K562 (cell line): ENCODE measurements at regions not wholly inside any gene's neighbourhood (a gene's known extent, or its start where the extent isn't known, plus 50 kb on each side); places are given as distances from the start of the nearest gene placed in this dataset.

ENCODE experiments used
- ATAC-seq: fragments of 200-7000 bp; cut with Tn5 transposase; 3 replicates; pipeline ENCODE4 v1.9.1; 2020; ENCODE audit warnings: moderate library complexity
- BruUV-seq: library from RNA; stranded (reverse); fragments of 400-500 nt; replicated peaks from 2 replicates; lab custom pipeline; 2021; lab: Mats Ljungman, UMichigan
- CTCF ChIA-PET: fragments of 300-600 bp; formaldehyde crosslinking; extraction: SDS; loops from one replicate; lab custom pipeline; 2021; ENCODE audit warnings: low intra/inter-chr PET ratio; lab: Yijun Ruan, JAX
- POLR2A ChIA-PET: fragments of 300-600, 350-650 bp; sonication (Branson Sonifier 250); formaldehyde crosslinking; extraction: SDS; loops from one replicate; lab custom pipeline; 2021; ENCODE audit warnings: antibody characterized with exemption, inconsistent platforms; lab: Yijun Ruan, JAX
- DNase-seq, 4 experiments: peaks; one replicate each; pipeline versions ENCODE4 v3.0.0 to v3.0.0-alpha.2; 2011 to 2018; ENCODE audit warnings: low spot score in 3 of 4, mixed read lengths in 3 of 4; ENCODE audit errors: extremely low read depth in 1 of 4
- FAIRE-seq: peaks from 2 replicates; lab custom pipeline; 2011; peaks lifted over from hg19 to GRCh38; lab: Jason Lieb, UNC
- H2AFZ ChIP-seq: 2 replicates; pipeline ENCODE4 v1.6.0; 2011; ENCODE audit warnings: low read depth, low read length, control low read depth, inconsistent platforms
- H3K27ac ChIP-seq: fragments of 200-600 bp; 3 replicates; pipeline ENCODE4 v1.8.0; 2011; ENCODE audit warnings: low read depth, mild to moderate bottlenecking, control low read depth, inconsistent platforms, low read length, moderate library complexity, mixed read lengths; ENCODE audit errors: extremely low read depth
- H3K27me3 ChIP-seq, 2 experiments: fragments of 300-600 bp in 1 of 2; 2 replicates in 1 of 2; 3 replicates in 1 of 2; pipeline versions ENCODE4 v1.6.0 to v1.8.0; 2011; ENCODE audit warnings: inconsistent platforms in 2 of 2, low read length in 2 of 2, mild to moderate bottlenecking in 1 of 2, mixed read lengths in 1 of 2, moderate library complexity in 1 of 2; ENCODE audit not compliant: control insufficient read depth in 2 of 2, insufficient read depth in 2 of 2
- H3K36me3 ChIP-seq: fragments of 300-600 bp; 3 replicates; pipeline ENCODE4 v1.8.0; 2011; ENCODE audit warnings: mild to moderate bottlenecking, low read length, inconsistent platforms; ENCODE audit not compliant: control insufficient read depth, insufficient read depth
- H3K4me1 ChIP-seq, 2 experiments: fragments of 200-600 bp in 1 of 2; replicated peaks in 1 of 2; 2 replicates in 1 of 2; 3 replicates in 1 of 2; pipeline versions ENCODE4 v1.5.1 to v1.8.0; 2011; ENCODE audit warnings: inconsistent platforms in 2 of 2, low read length in 2 of 2, mild to moderate bottlenecking in 1 of 2, mixed read lengths in 1 of 2, moderate library complexity in 1 of 2; ENCODE audit not compliant: control insufficient read depth in 2 of 2, insufficient read depth in 2 of 2
- H3K4me2 ChIP-seq: 2 replicates; pipeline ENCODE4 v1.6.1; 2011; ENCODE audit warnings: low read length, control low read depth, inconsistent platforms, mixed read lengths; ENCODE audit not compliant: insufficient read depth
- H3K4me3 ChIP-seq: fragments of 200-600 bp; sonication (generic), shearing (Covaris generic); 2 replicates; pipeline ENCODE4 v1.5.1; 2016; ENCODE audit warnings: control low read depth, inconsistent platforms
- H3K79me2 ChIP-seq: fragments of 200-600 bp; 3 replicates; pipeline ENCODE4 v1.8.0; 2011; ENCODE audit warnings: low read length, inconsistent platforms; ENCODE audit not compliant: control insufficient read depth, insufficient read depth
- H3K9ac ChIP-seq, 2 experiments: 2 replicates each; pipeline versions ENCODE4 v1.6.0 to v1.6.1; 2011; ENCODE audit warnings: low read depth in 2 of 2, low read length in 2 of 2, control low read depth in 1 of 2, inconsistent platforms in 1 of 2, mild to moderate bottlenecking in 1 of 2, mixed read lengths in 1 of 2; ENCODE audit not compliant: insufficient read depth in 1 of 2
- H3K9me1 ChIP-seq: one replicate; pipeline ENCODE4 v1.6.0; 2011; ENCODE audit warnings: inconsistent platforms, mild to moderate bottlenecking, low read length, moderate library complexity; ENCODE audit not compliant: control insufficient read depth, insufficient read depth
- H3K9me3 ChIP-seq: replicated peaks from 2 replicates; pipeline ENCODE4 v1.5.1; 2011; ENCODE audit warnings: low read depth, low read length, inconsistent platforms; ENCODE audit not compliant: control insufficient read depth, insufficient read depth
- H4K20me1 ChIP-seq: replicated peaks from 2 replicates; pipeline ENCODE4 v1.6.1; 2011; ENCODE audit warnings: low read length, inconsistent platforms, mixed read lengths; ENCODE audit not compliant: control insufficient read depth, insufficient read depth
- BMI1 ChIP-seq: fragments of 150-350 bp; IDR thresholded peaks from 2 replicates; pipeline ENCODE4 v1.6.1; 2014; ENCODE audit warnings: low read length
- ELF1 ChIP-seq: fragments of 200-800 bp; sonication (Bioruptor generic); IDR thresholded peaks from 2 replicates; pipeline ENCODE4 v1.6.1; 2016; ENCODE audit warnings: missing genetic modification characterization, missing compliant biosample characterization
- EWSR1 ChIP-seq: fragments of 450-650 bp; IDR thresholded peaks from 2 replicates; pipeline ENCODE4 v1.6.1; 2018; ENCODE audit warnings: borderline replicate concordance, mild to moderate bottlenecking, low read depth, moderate library complexity; ENCODE audit not compliant: partially characterized antibody
- MAFF ChIP-seq: IDR thresholded peaks from 2 replicates; pipeline ENCODE4 v1.6.1; 2012; ENCODE audit warnings: low read length, improper control_type of control experiment
- NFYB ChIP-seq: IDR thresholded peaks from 2 replicates; pipeline ENCODE4 v1.6.1; 2011; ENCODE audit warnings: mild to moderate bottlenecking, moderate library complexity; ENCODE audit not compliant: insufficient read length; ENCODE audit errors: extremely low read depth
- POLR2H ChIP-seq: IDR thresholded peaks from 2 replicates; pipeline ENCODE4 v1.6.1; 2016; ENCODE audit warnings: missing genetic modification characterization, low read depth, mild to moderate bottlenecking, control low read depth, missing compliant biosample characterization, moderate library complexity
- RBM14 ChIP-seq: fragments of 200-400 bp; formaldehyde crosslinking; IDR thresholded peaks from 2 replicates; pipeline ENCODE4 v1.6.1; 2018; ENCODE audit warnings: low read depth, mild to moderate bottlenecking, low read length, moderate library complexity, borderline replicate concordance; ENCODE audit not compliant: insufficient read depth
- SLC30A9 ChIP-seq: fragments of 250-450 bp; sonication (Bioruptor Pico); IDR thresholded peaks from 2 replicates; pipeline ENCODE4 v1.8.0; 2022; ENCODE audit warnings: mild to moderate bottlenecking, moderate library complexity
- STAT5A ChIP-seq: IDR thresholded peaks from 2 replicates; pipeline ENCODE4 v1.6.1; 2012; ENCODE audit warnings: low read length, inconsistent platforms, borderline replicate concordance
- ZNF584 ChIP-seq: fragments of 200-800 bp; sonication (Bioruptor generic); IDR thresholded peaks from 2 replicates; pipeline ENCODE4 v1.6.1; 2016; ENCODE audit warnings: low read depth, mild to moderate bottlenecking, missing genetic modification characterization, missing compliant biosample characterization
- WGBS: fragments of 100-300 bp; shearing (Covaris generic); methylation state at CpG from one replicate; pipeline ENCODE4 v1.1.6; 2016; ENCODE audit warnings: low coverage, mixed read lengths; ENCODE audit not compliant: insufficient coverage; ENCODE audit errors: missing lambda C conversion rate; 5-methylcytosine and 5-hydroxymethylcytosine counted together
- in situ Hi-C: fragments of 300-500 bp; cut with MboI; formaldehyde crosslinking; loops from 4 replicates; pipeline ENCODE4 v1.15.0; 2018; ENCODE audit warnings: inconsistent platforms, mixed read lengths
- intact Hi-C: fragments of 100-400 bp; cut with micrococcal nuclease; formaldehyde crosslinking; loops from 2 replicates; pipeline ENCODE4 v1.14.2; 2022

GRCh38 chr5:27491047-27491446 lies 452.7 kb upstream of the CDH9 start:
- BruUV-seq, result no TSS peak
- no peak for FAIRE-seq
- Histone ChIP-seq H3K9me3 (no peaks in the 10 kb centered on the region), H3K4me2 (no peak overlapping the region), H2AFZ (no peak overlapping the region), H3K79me2 (no peaks in the 10 kb centered on the region), H3K9ac (no peak overlapping the region), H4K20me1 (no peaks in the 10 kb centered on the region), H3K36me3 (no peaks in the 10 kb centered on the region), H3K4me1 (no peaks in the 10 kb centered on the region), H3K27me3 (no peaks in the 10 kb centered on the region), H3K27ac (no peak overlapping the region), H3K9me1 (no peaks in the 10 kb centered on the region), H3K4me3 (no peak overlapping the region)
- no peak for TF ChIP-seq RBM14
- no peak for TF ChIP-seq EWSR1
- no peak for TF ChIP-seq ZNF584 (CRISPR knock-in tag)
- TF ChIP-seq ELF1 (tag), result no peak
- no peak for TF ChIP-seq POLR2H (tag)
- intact Hi-C loops, result no loop called here
- in situ Hi-C loops, result no loop called here
- no peak for ATAC-seq
- DNase-seq, result no peak
- POLR2A ChIA-PET, result no interaction called here
- CTCF ChIA-PET, result no interaction called here
- 2% methylated on average over 2 of the region's 2 CpGs for WGBS

- POLR2A ChIA-PET, result no interaction called here
- no peak overlapping the region for H3K9ac ChIP-seq
- H4K20me1 ChIP-seq, result no peaks in the 10 kb centered on the region
- H3K9me3 ChIP-seq, result no peaks in the 10 kb centered on the region
- no peaks in the 10 kb centered on the region for H3K9me1 ChIP-seq
- no TSS peak for BruUV-seq
- no peaks in the 10 kb centered on the region for H3K79me2 ChIP-seq
- DNase-seq (no peak), FAIRE-seq (no peak), ATAC-seq (no peak)
- TF ChIP-seq MAFF (no peak), BMI1 (no peak), NFYB (no peak), STAT5A (no peak), SLC30A9 (no peak)
- in situ Hi-C loops (no loop called here), intact Hi-C loops (no loop called here)
- H3K36me3 ChIP-seq, result no peaks in the 10 kb centered on the region
- no peak overlapping the region for H3K4me2 ChIP-seq
- H2AFZ ChIP-seq, result no peak overlapping the region
- CTCF ChIA-PET, result no interaction called here
- H3K27me3 ChIP-seq, result no peaks in the 10 kb centered on the region
- WGBS, result 30% methylated on average over 1 of the region's 1 CpG
- no peaks in the 10 kb centered on the region for H3K4me1 ChIP-seq
- H3K4me3 ChIP-seq, result no peak overlapping the region
- H3K27ac ChIP-seq, result no peak overlapping the region
These were observed 451.3 kb upstream of the CDH9 start for GRCh38 chr5:27489701-27490100.
